ENCODE measurements at regions not wholly inside any gene's neighbourhood (a gene's known extent, or its start where the extent isn't known, plus 50 kb on each side); places are given as distances from the start of the nearest gene placed in this dataset.

DNA sequence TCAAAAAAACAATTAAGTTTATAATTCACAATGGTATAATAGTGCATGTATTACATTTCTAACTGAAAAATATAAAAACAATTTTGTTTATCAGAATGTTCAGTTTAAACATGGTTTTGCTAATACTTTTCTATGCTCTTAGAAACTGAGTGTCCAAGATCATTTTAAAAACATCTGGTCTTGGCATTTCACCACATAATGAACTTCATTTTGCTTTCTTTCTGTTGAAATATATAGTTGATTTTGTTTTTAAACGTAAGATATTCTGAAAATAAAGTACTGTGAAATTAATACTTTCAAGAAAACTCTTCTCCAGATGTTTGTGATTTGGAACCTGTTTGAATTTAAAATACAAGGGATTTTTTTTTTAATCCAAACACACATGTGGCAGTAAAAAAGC is 264.4 kb downstream of the COL12A1 start:
- no peak for DNase-seq (ENCODE audit: insufficient read length, low spot score, missing footprints)
- Histone ChIP-seq H3K79me2 (ENCODE audit: insufficient read depth, low read length) (no peaks in the 10 kb centered on the region), H4K20me1 (ENCODE audit: insufficient read depth, low read length) (no peaks in the 10 kb centered on the region), H3K36me3 (ENCODE audit: insufficient read depth, low read length) (no peaks in the 10 kb centered on the region), H3K27me3 (ENCODE audit: insufficient read depth, low read length) (no peaks in the 10 kb centered on the region), H3K4me2 (ENCODE audit: insufficient read depth, low read length) (no peak overlapping the region), H2AFZ (ENCODE audit: low read length) (no peak overlapping the region), H3K4me3 (ENCODE audit: insufficient read depth, low read length) (no peak overlapping the region), H3K4me1 (ENCODE audit: insufficient read depth, low read length) (peaks cover 29% of the 10 kb centered on the region), H3K9me3 (ENCODE audit: low read depth, low read length) (no peaks in the 10 kb centered on the region), H3K27ac (ENCODE audit: low read depth, low read length) (no peak overlapping the region)
- TF ChIP-seq, protein P1, sequence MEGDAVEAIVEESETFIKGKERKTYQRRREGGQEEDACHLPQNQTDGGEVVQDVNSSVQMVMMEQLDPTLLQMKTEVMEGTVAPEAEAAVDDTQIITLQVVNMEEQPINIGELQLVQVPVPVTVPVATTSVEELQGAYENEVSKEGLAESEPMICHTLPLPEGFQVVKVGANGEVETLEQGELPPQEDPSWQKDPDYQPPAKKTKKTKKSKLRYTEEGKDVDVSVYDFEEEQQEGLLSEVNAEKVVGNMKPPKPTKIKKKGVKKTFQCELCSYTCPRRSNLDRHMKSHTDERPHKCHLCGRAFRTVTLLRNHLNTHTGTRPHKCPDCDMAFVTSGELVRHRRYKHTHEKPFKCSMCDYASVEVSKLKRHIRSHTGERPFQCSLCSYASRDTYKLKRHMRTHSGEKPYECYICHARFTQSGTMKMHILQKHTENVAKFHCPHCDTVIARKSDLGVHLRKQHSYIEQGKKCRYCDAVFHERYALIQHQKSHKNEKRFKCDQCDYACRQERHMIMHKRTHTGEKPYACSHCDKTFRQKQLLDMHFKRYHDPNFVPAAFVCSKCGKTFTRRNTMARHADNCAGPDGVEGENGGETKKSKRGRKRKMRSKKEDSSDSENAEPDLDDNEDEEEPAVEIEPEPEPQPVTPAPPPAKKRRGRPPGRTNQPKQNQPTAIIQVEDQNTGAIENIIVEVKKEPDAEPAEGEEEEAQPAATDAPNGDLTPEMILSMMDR (IDR thresholded peaks at IDR 0.05; ENCODE audit: extremely low read depth, low read depth, low read length) = no peak

DNA sequence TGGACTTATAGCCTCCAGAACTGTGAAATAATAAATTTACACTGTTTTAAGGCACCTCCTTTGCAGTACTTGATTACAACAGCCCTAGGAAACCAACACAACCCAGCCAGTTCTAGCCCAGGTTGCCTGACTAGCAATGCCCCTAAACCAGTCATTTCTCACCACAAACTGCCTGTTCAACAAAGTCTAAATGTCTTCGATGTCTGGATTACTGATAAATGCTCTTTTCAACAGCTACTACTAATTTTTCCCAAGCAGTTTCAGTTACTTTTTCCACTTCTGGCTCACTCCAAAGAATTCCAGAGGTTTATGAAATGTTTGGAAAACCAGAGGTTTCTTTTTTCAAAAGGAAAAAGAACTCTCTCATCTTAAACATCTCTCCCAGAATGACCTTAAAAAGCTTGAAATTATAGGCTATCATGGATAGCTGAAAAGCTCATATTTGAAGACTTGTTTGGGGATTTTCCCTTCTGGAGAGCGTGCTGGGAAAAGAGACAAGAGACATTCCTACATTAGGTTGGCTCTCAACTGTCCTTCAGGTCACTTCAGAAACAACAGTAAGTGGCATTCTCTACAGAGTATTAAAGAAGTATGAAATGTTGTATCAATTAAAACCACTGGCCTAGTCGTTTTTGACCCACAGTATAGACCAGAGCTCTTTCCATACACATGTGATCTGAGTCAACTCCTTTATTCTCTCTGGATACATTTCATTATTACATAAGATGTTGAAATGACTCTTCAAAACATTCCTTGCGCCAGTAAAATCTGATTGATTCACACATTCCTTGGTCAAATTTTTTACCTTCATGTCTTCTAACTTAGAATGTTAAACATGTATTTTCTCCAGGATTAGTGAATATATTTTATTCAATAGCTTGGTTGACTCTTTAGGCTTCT is 265.9 kb downstream of the COL12A1 start:
- no peak overlapping the region for H3K4me2 ChIP-seq (ENCODE audit: insufficient read depth, low read length)
- H3K27ac ChIP-seq (ENCODE audit: low read depth, low read length) = no peak overlapping the region
- TF ChIP-seq, protein P1 (IDR thresholded peaks at IDR 0.05; ENCODE audit: extremely low read depth, low read depth, low read length) = no peak
- no peaks in the 10 kb centered on the region for H3K36me3 ChIP-seq (ENCODE audit: insufficient read depth, low read length)
- H2AFZ ChIP-seq (ENCODE audit: low read length) = no peak overlapping the region
- H3K79me2 ChIP-seq (ENCODE audit: insufficient read depth, low read length) = no peaks in the 10 kb centered on the region
- H4K20me1 ChIP-seq (ENCODE audit: insufficient read depth, low read length) = no peaks in the 10 kb centered on the region
- no peak for DNase-seq (ENCODE audit: insufficient read length, low spot score, missing footprints)
- H3K27me3 ChIP-seq (ENCODE audit: insufficient read depth, low read length) = no peaks in the 10 kb centered on the region
- H3K4me3 ChIP-seq (ENCODE audit: insufficient read depth, low read length) = no peak overlapping the region
- peaks cover 32% of the 10 kb centered on the region for H3K4me1 ChIP-seq (ENCODE audit: insufficient read depth, low read length)
- no peaks in the 10 kb centered on the region for H3K9me3 ChIP-seq (ENCODE audit: low read depth, low read length)

DNA sequence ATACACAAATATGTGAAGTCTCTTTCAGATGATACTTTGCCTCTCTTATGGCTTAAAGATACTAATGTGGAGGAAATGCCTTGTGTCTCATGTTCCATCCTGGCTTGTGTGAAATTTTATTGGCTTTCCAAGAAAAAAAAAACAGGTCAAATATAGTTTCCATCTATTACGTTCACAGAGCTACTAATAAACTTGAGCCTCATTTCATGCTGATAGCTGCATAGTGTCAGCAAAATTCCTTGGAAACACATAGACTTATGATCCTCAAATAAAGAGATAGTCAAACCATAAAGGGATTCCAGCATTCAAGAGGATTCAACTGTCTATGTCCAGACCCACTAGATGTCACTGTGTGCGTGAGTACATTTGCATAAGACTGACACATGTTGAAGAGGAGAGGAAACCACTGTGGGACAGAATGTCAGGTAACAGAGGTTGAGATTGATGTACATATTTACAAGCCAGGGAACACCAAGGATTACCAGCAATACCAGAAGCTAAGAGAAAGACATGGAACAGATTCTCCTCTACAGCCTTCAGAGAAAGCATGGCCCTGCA is 266.6 kb downstream of the COL12A1 start:
- Histone ChIP-seq H3K4me1 (ENCODE audit: insufficient read depth, low read length) (peaks cover 32% of the 10 kb centered on the region), H3K4me2 (ENCODE audit: insufficient read depth, low read length) (no peak overlapping the region), H3K36me3 (ENCODE audit: insufficient read depth, low read length) (no peaks in the 10 kb centered on the region), H2AFZ (ENCODE audit: low read length) (no peak overlapping the region), H3K79me2 (ENCODE audit: insufficient read depth, low read length) (no peaks in the 10 kb centered on the region), H3K9me3 (ENCODE audit: low read depth, low read length) (no peaks in the 10 kb centered on the region), H3K4me3 (ENCODE audit: insufficient read depth, low read length) (no peak overlapping the region), H3K27ac (ENCODE audit: low read depth, low read length) (no peak overlapping the region), H3K27me3 (ENCODE audit: insufficient read depth, low read length) (no peaks in the 10 kb centered on the region), H4K20me1 (ENCODE audit: insufficient read depth, low read length) (no peaks in the 10 kb centered on the region)
- no peak for DNase-seq (ENCODE audit: insufficient read length, low spot score, missing footprints)
- TF ChIP-seq, protein P1 (IDR thresholded peaks at IDR 0.05; ENCODE audit: extremely low read depth, low read depth, low read length) = no peak

DNA sequence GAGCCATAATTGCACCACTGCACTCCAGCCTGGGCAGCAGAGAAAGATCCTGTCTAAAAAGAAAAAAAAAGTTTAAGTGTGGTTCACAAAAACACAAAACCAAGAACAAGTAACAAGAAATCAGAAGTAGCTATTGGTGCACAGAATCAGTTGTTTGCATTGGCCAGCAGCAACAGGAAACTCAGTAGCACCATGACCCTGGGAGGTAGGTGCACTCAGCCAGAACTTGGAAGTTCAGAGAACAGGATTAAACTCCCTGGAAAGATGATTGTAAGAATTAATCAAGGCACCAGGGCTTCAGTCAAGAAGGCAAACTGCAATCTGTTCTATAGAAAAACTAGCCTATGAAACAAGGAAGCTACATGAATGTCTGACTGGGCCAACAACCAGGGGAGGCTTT is 267.9 kb downstream of the COL12A1 start:
- H3K4me3 ChIP-seq (ENCODE audit: insufficient read depth, low read length) = no peak overlapping the region
- H3K27ac ChIP-seq (ENCODE audit: low read depth, low read length) = no peak overlapping the region
- H3K36me3 ChIP-seq (ENCODE audit: insufficient read depth, low read length) = no peaks in the 10 kb centered on the region
- no peak for DNase-seq (ENCODE audit: insufficient read length, low spot score, missing footprints)
- no peaks in the 10 kb centered on the region for H3K79me2 ChIP-seq (ENCODE audit: insufficient read depth, low read length)
- H3K4me2 ChIP-seq (ENCODE audit: insufficient read depth, low read length) = no peak overlapping the region
- H3K9me3 ChIP-seq (ENCODE audit: low read depth, low read length) = no peaks in the 10 kb centered on the region
- TF ChIP-seq, protein P1 (IDR thresholded peaks at IDR 0.05; ENCODE audit: extremely low read depth, low read depth, low read length) = no peak
- H3K4me1 ChIP-seq (ENCODE audit: insufficient read depth, low read length) = peaks cover 33% of the 10 kb centered on the region
- H2AFZ ChIP-seq (ENCODE audit: low read length) = no peak overlapping the region
- no peaks in the 10 kb centered on the region for H4K20me1 ChIP-seq (ENCODE audit: insufficient read depth, low read length)
- no peaks in the 10 kb centered on the region for H3K27me3 ChIP-seq (ENCODE audit: insufficient read depth, low read length)

Data from osteoblast (primary cell).